Erythroblast (primary cell): ENCODE measurements at regions not wholly inside any gene's neighbourhood (a gene's known extent, or its start where the extent isn't known, plus 50 kb on each side); places are given as distances from the start of the nearest gene placed in this dataset.

Experiments used
- GATA1 ChIP-seq: IDR thresholded peaks from 2 replicates; pipeline ENCODE4 v1.6.1; 2011; ENCODE audit warnings: low read depth, mild to moderate bottlenecking, control low read depth, low read length, moderate library complexity
- POLR2A ChIP-seq: IDR thresholded peaks from 2 replicates; pipeline ENCODE4 v1.6.1; 2011; ENCODE audit warnings: mild to moderate bottlenecking, low read length

- TF ChIP-seq POLR2A (no peak), GATA1 (no peak)
Measured at GRCh38 chr3:56971261-56971660, 89.2 kb upstream of the SPATA12 start.
